Chondrocyte (in vitro differentiated cells): ENCODE measurements at regions not wholly inside any gene's neighbourhood (a gene's known extent, or its start where the extent isn't known, plus 50 kb on each side); places are given as distances from the start of the nearest gene placed in this dataset.

Source experiments
- DNase-seq: peaks from one replicate; pipeline ENCODE4 v3.0.0; 2021; ENCODE audit warnings: mixed read lengths, low spot score
- H3K27ac Mint-ChIP-seq: one replicate; pipeline ENCODE4 v1.8.0; 2021; ENCODE audit warnings: mild to moderate bottlenecking, moderate library complexity, mixed read lengths; ENCODE audit not compliant: unreplicated experiment
- H3K27me3 Mint-ChIP-seq: 2 replicates; pipeline ENCODE4 v1.8.0; 2021; ENCODE audit warnings: low read depth, mixed read lengths
- H3K36me3 Mint-ChIP-seq: 2 replicates; pipeline ENCODE4 v1.8.0; 2021; ENCODE audit warnings: low read depth, mixed read lengths
- H3K4me1 Mint-ChIP-seq: 2 replicates; pipeline ENCODE4 v1.8.0; 2021; ENCODE audit warnings: low read depth, mild to moderate bottlenecking, mixed read lengths
- H3K4me3 Mint-ChIP-seq: one replicate; pipeline ENCODE4 v1.8.0; 2021; ENCODE audit warnings: mild to moderate bottlenecking, moderate library complexity, mixed read lengths; ENCODE audit not compliant: unreplicated experiment
- H3K9me3 Mint-ChIP-seq: 2 replicates; pipeline ENCODE4 v1.8.0; 2021; ENCODE audit warnings: low read depth, mixed read lengths
- CTCF ChIP-seq: fragments of 200-600 bp; sonication (generic); IDR thresholded peaks from 2 replicates; pipeline ENCODE4 v1.5.0; 2021; ENCODE audit warnings: antibody characterized with exemption, mild to moderate bottlenecking, moderate library complexity

- H3K36me3 Mint-ChIP-seq: peaks cover 5% of the 10 kb centered on the region
- no peaks in the 10 kb centered on the region for H3K27me3 Mint-ChIP-seq
These were observed 262.6 kb downstream of the TBL1XR1 start for GRCh38 chr3:176934698-176935097.

GRCh38 chr3:176933704-176934103 is 263.6 kb downstream of the TBL1XR1 start:
- no peak for TF ChIP-seq CTCF
- Mint-ChIP-seq H3K9me3 (peaks cover 6% of the 10 kb centered on the region), H3K4me3 (no peak overlapping the region), H3K36me3 (peaks cover 5% of the 10 kb centered on the region), H3K27me3 (no peaks in the 10 kb centered on the region), H3K4me1 (peaks cover 26% of the 10 kb centered on the region), H3K27ac (no peak overlapping the region)
- DNase-seq: no peak

More at GRCh38 chr3:176934698-176935097, 262.6 kb downstream of the TBL1XR1 start:
- DNase-seq: no peak
- H3K9me3 Mint-ChIP-seq: peaks cover 6% of the 10 kb centered on the region
- H3K27ac Mint-ChIP-seq: no peak overlapping the region
- no peak overlapping the region for H3K4me3 Mint-ChIP-seq
- H3K4me1 Mint-ChIP-seq: peaks cover 30% of the 10 kb centered on the region
- TF ChIP-seq CTCF: no peak

- peaks cover 5% of the 10 kb centered on the region for H3K36me3 Mint-ChIP-seq
- DNase-seq: no peak
- TF ChIP-seq CTCF: no peak
- peaks cover 16% of the 10 kb centered on the region for H3K4me1 Mint-ChIP-seq
- H3K4me3 Mint-ChIP-seq: no peak overlapping the region
- H3K9me3 Mint-ChIP-seq: peaks cover 6% of the 10 kb centered on the region
- no peaks in the 10 kb centered on the region for H3K27me3 Mint-ChIP-seq
- H3K27ac Mint-ChIP-seq: no peak overlapping the region
These were observed 264.8 kb downstream of the TBL1XR1 start for GRCh38 chr3:176932433-176932832.

- DNase-seq: no peak
- H3K4me3 Mint-ChIP-seq: no peak overlapping the region
- TF ChIP-seq CTCF: no peak
- no peak overlapping the region for H3K27ac Mint-ChIP-seq
- peaks cover 5% of the 10 kb centered on the region for H3K36me3 Mint-ChIP-seq
- peaks cover 6% of the 10 kb centered on the region for H3K9me3 Mint-ChIP-seq
- H3K4me1 Mint-ChIP-seq: peaks cover 11% of the 10 kb centered on the region
- H3K27me3 Mint-ChIP-seq: no peaks in the 10 kb centered on the region
These were observed 265.3 kb downstream of the TBL1XR1 start for GRCh38 chr3:176931991-176932390.

- Mint-ChIP-seq H3K4me1 (peaks cover 14% of the 10 kb centered on the region), H3K9me3 (peaks cover 6% of the 10 kb centered on the region), H3K27me3 (no peaks in the 10 kb centered on the region), H3K4me3 (no peak overlapping the region), H3K27ac (no peak overlapping the region), H3K36me3 (peaks cover 5% of the 10 kb centered on the region)
- no peak for DNase-seq
- no peak for TF ChIP-seq CTCF
These were observed 266.3 kb downstream of the TBL1XR1 start for GRCh38 chr3:176930942-176931341.
